ENCODE measurements at regions not wholly inside any gene's neighbourhood (a gene's known extent, or its start where the extent isn't known, plus 50 kb on each side); places are given as distances from the start of the nearest gene placed in this dataset.

GRCh38 chr19:31543456-31543855 lies 194.2 kb upstream of the TSHZ3 start:
- TF ChIP-seq CTCF (IDR thresholded peaks at IDR 0.05) (no peak), POLR2A (IDR thresholded peaks at IDR 0.05) (no peak)
